ENCODE measurements at regions not wholly inside any gene's neighbourhood (a gene's known extent, or its start where the extent isn't known, plus 50 kb on each side); places are given as distances from the start of the nearest gene placed in this dataset.

DNA sequence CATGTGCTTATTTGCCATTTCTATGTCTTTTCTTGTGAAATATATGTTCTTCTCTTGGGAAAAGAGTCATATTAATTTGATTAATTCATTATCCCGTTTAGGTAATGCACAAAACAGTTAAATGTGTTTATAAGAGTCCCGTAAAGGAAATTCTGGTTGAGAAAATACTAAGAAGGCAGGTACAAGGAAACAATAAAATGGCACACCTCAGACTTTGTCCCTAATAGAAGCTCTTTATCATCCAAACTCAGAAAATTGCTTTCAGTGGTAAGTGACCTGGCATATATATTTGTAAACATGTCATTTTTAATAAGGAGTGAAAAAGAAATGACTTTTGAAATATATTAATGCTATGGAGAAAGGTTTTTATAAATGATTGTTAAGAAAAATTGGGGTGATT, 540.5 kb upstream of the CITED2 start:
- no peak for TF ChIP-seq EZH2 (IDR thresholded peaks at IDR 0.05; ENCODE audit: borderline replicate concordance, low read depth, low read length, poor library complexity, severe bottlenecking)
- TF ChIP-seq, protein P1, sequence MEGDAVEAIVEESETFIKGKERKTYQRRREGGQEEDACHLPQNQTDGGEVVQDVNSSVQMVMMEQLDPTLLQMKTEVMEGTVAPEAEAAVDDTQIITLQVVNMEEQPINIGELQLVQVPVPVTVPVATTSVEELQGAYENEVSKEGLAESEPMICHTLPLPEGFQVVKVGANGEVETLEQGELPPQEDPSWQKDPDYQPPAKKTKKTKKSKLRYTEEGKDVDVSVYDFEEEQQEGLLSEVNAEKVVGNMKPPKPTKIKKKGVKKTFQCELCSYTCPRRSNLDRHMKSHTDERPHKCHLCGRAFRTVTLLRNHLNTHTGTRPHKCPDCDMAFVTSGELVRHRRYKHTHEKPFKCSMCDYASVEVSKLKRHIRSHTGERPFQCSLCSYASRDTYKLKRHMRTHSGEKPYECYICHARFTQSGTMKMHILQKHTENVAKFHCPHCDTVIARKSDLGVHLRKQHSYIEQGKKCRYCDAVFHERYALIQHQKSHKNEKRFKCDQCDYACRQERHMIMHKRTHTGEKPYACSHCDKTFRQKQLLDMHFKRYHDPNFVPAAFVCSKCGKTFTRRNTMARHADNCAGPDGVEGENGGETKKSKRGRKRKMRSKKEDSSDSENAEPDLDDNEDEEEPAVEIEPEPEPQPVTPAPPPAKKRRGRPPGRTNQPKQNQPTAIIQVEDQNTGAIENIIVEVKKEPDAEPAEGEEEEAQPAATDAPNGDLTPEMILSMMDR (conservative IDR thresholded peaks at IDR 0.05; ENCODE audit: low read depth, low read length) = no peak

Measured in A673 (cell line).